SU-DHL-6 (cell line): ENCODE measurements at regions not wholly inside any gene's neighbourhood (a gene's known extent, or its start where the extent isn't known, plus 50 kb on each side); places are given as distances from the start of the nearest gene placed in this dataset.

ENCODE experiments used
- CTCF ChIP-seq: fragments of 200-600 bp; sonication (generic); IDR thresholded peaks from one replicate; pipeline ENCODE4 v1.5.1; 2017; ENCODE audit warnings: antibody characterized with exemption, mild to moderate bottlenecking, low read length, moderate library complexity; ENCODE audit not compliant: insufficient read depth, poor library complexity, severe bottlenecking
- EZH2phosphoT487 ChIP-seq: fragments of 200-600 bp; sonication (generic), shearing (Covaris generic); conservative IDR thresholded peaks from 2 replicates; pipeline ENCODE4 v1.6.1; 2018; ENCODE audit warnings: mild to moderate bottlenecking, antibody characterized with exemption, low read length, moderate library complexity, mixed read lengths

- TF ChIP-seq CTCF (no peak), EZH2phosphoT487 (no peak)
Observed at GRCh38 chr5:58197875-58198274, 262.0 kb downstream of the PLK2 start.
